Heart left ventricle (tissue), 13 donors: ENCODE measurements at regions not wholly inside any gene's neighbourhood (a gene's known extent, or its start where the extent isn't known, plus 50 kb on each side); places are given as distances from the start of the nearest gene placed in this dataset.

Experiments
- CTCF ChIP-seq, 12 donors: fragments of 200-600 bp; sonication (generic) in 4 of 12; IDR thresholded peaks; one replicate each; pipeline versions ENCODE4 v1.5.0 to v1.8.0; 2018 to 2022; ENCODE audit warnings: antibody characterized with exemption in 12 of 12, mild to moderate bottlenecking in 5 of 12
- POLR2A ChIP-seq, 2 donors: fragments of 450-650 bp; IDR thresholded peaks; one replicate each; pipeline ENCODE4 v1.6.1; 2017; ENCODE audit warnings: antibody characterized with exemption in 2 of 2, mild to moderate bottlenecking in 2 of 2, moderate library complexity in 2 of 2
- donor health status: ischemic (EF 13 %, LVEDD 7.1; RV severe dilation, severe dysfunction).
- donor health status: DM: no; HTN: yes; CAD: no.
- donor health status: DM: no; HTN: no; CAD: no.
- donor health status: ischemic (EF 25% LVEDD 6.9; RV normal size, moderate dysfunction).
- donor health status: ischemic (EF 25% LVEDD 5.7; RV mildly dilated, moderate dysfunction).
- donor health status: ischemic (EF 35%, LVEDD 5.7; RV mildly dilated, moderate dysfunction).
- donor health status: nonischemic (EF 11% LVEDD 7.7; RV severe dilation, severe dysfunction).
- donor health status: DM: yes; HTN: yes; CAD: no.
- donor health status: PGD.
- donor health status: ischemic (EF 29% LVEDD 5.4; RV normal size, mild dysfunction).
- donor health status: nonischemic (EF 23%, LVEDD 6.1; RV moderate dilation, normal function).

DNA sequence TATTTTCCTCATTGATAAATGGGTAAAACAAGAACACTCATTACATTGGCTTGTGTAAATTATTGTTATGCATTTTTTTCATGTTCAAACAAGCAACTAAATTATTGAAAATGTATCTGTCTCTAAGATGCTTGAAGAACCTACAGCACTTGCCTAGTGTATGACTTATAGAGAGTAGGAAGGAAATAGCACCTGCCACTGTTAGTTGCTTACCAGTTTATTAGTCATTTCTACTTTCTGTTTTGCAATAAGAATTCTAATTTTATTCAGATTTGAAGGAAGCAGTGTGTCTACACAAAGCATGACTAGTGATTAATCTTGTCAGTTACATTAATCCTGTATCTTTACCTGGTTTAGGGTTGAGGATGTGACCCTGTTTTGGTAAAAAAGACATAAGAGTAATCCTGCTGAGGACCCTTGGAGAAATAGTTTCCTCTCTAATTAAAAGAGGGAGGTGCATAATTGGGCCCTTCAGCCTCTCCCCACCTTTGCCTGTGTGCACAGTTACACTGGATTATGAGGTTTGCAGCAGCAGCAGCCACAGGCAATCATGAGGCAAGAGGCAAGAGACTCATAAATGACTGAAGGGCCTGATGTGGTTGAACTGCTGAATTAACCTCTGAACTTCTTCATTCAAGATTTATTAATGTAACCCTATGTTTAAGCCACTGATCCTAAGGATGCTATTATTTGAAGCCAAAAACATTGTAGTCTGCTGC lies 1202.1 kb downstream of the ADGRL3 start:
- TF ChIP-seq CTCF (IDR thresholded peaks at IDR 0.05) (no peak), POLR2A (IDR thresholded peaks at IDR 0.05) (no peak)
